CD8-positive, alpha-beta memory T cell (primary cell): ENCODE measurements at regions not wholly inside any gene's neighbourhood (a gene's known extent, or its start where the extent isn't known, plus 50 kb on each side); places are given as distances from the start of the nearest gene placed in this dataset.
A peak's percentile ranks its signal among the peaks of the same experiment; 100 is the strongest.
"Not testable (repeated sequence)": the region's sequence is repeated elsewhere in the genome, so short reads cannot be mapped to it uniquely, and the experiment has no call there.

Experiments used
- CTCF ChIA-PET: fragments of 350-600 bp; sonication (Branson Sonifier 250); formaldehyde crosslinking; loops from one replicate; lab custom pipeline; 2021; ENCODE audit warnings: antibody characterized with exemption; lab: Charles Lee
- POLR2A ChIA-PET: fragments of 350-600 bp; sonication (Branson Sonifier 250); formaldehyde crosslinking; loops from one replicate; lab custom pipeline; 2021; ENCODE audit warnings: antibody characterized with exemption; lab: Charles Lee
- DNase-seq, 5 donors: peaks; one replicate each; pipeline versions ENCODE4 v3.0.0 to v3.0.0-alpha.2; 2020 to 2022; ENCODE audit warnings: mixed read lengths in 1 of 5
- H3K27ac ChIP-seq: one replicate; pipeline ENCODE4 v1.7.0; 2013; ENCODE audit warnings: low read depth, mild to moderate bottlenecking, low read length, moderate library complexity
- H3K27me3 ChIP-seq: 2 replicates; pipeline ENCODE4 v1.7.0; 2013; ENCODE audit warnings: low read length, mild to moderate bottlenecking; ENCODE audit not compliant: insufficient read depth, poor library complexity, severe bottlenecking
- H3K36me3 ChIP-seq: 2 replicates; pipeline ENCODE4 v1.7.0; 2013; ENCODE audit warnings: mild to moderate bottlenecking, low read length, moderate library complexity; ENCODE audit not compliant: insufficient read depth
- H3K4me1 ChIP-seq: 2 replicates; pipeline ENCODE4 v1.7.0; 2013; ENCODE audit warnings: mild to moderate bottlenecking, low read length, moderate library complexity; ENCODE audit not compliant: insufficient read depth
- H3K4me3 ChIP-seq: 2 replicates; pipeline ENCODE4 v1.7.0; 2013; ENCODE audit warnings: mild to moderate bottlenecking, low read length
- H3K9me3 ChIP-seq: 2 replicates; pipeline ENCODE4 v1.7.0; 2013; ENCODE audit warnings: mild to moderate bottlenecking, low read length
- H3K27ac Mint-ChIP-seq, 8 donors: one replicate each; pipeline ENCODE4 v1.8.0; 2020 to 2021; ENCODE audit warnings: mixed read lengths in 8 of 8, mild to moderate bottlenecking in 6 of 8, inconsistent platforms in 3 of 8, moderate library complexity in 3 of 8
- H3K27me3 Mint-ChIP-seq, 2 donors: one replicate each; pipeline ENCODE4 v1.8.0; 2020 to 2021; ENCODE audit warnings: mixed read lengths in 2 of 2, mild to moderate bottlenecking in 1 of 2, moderate library complexity in 1 of 2
- H3K36me3 Mint-ChIP-seq, 3 donors: one replicate each; pipeline ENCODE4 v1.8.0; 2020 to 2021; ENCODE audit warnings: mixed read lengths in 3 of 3, inconsistent platforms in 1 of 3, mild to moderate bottlenecking in 1 of 3
- H3K4me1 Mint-ChIP-seq, 3 donors: one replicate each; pipeline ENCODE4 v1.8.0; 2020 to 2021; ENCODE audit warnings: mixed read lengths in 3 of 3, inconsistent platforms in 1 of 3, mild to moderate bottlenecking in 1 of 3
- H3K4me3 Mint-ChIP-seq, 7 donors: one replicate each; pipeline ENCODE4 v1.8.0; 2020 to 2021; ENCODE audit warnings: mixed read lengths in 7 of 7, mild to moderate bottlenecking in 6 of 7, moderate library complexity in 4 of 7, inconsistent platforms in 2 of 7
- H3K9me3 Mint-ChIP-seq, 5 donors: one replicate each; pipeline ENCODE4 v1.8.0; 2020 to 2022; ENCODE audit warnings: mixed read lengths in 5 of 5, mild to moderate bottlenecking in 3 of 5, moderate library complexity in 2 of 5, inconsistent platforms in 1 of 5

DNA sequence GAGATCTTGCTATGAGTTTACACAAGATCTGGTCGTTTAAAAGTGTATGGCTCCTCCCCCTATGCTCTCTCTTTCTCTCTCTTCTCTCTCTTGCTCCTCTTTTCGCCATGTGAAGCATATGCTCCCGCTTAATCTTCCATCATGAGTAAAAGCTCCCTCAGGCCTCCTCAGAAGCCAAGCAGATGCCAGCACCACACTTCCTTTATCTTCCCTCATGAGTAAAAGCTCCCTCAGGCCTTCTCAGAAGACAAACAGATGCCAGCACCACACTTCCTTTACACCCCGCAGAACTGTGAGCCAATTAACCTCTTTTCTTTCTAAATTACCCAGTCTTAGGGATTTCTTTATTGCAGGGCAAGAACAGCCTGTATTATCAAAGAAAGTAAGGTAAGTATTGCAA lies 152.4 kb downstream of the SEC23A start:
- peaks cover 5 to 7% of the 10 kb centered on the region in 2 donors for H3K27me3 Mint-ChIP-seq
- H3K4me3 Mint-ChIP-seq, result no peak overlapping the region
- Histone ChIP-seq H3K27me3 (no peaks in the 10 kb centered on the region), H3K27ac (no peak overlapping the region), H3K4me1 (no peaks in the 10 kb centered on the region), H3K4me3 (no peak overlapping the region), H3K9me3 (no peaks in the 10 kb centered on the region), H3K36me3 (no peaks in the 10 kb centered on the region)
- H3K9me3 Mint-ChIP-seq, result no peaks in the 10 kb centered on the region
- peak overlapping the region in 2 of 8 donors; percentile 7 to 51 for H3K27ac Mint-ChIP-seq
- no peaks in the 10 kb centered on the region for H3K4me1 Mint-ChIP-seq
- ChIA-PET CTCF (no interaction called here), POLR2A (no interaction called here)
- DNase-seq, result no peak
- no peaks in the 10 kb centered on the region for H3K36me3 Mint-ChIP-seq

DNA sequence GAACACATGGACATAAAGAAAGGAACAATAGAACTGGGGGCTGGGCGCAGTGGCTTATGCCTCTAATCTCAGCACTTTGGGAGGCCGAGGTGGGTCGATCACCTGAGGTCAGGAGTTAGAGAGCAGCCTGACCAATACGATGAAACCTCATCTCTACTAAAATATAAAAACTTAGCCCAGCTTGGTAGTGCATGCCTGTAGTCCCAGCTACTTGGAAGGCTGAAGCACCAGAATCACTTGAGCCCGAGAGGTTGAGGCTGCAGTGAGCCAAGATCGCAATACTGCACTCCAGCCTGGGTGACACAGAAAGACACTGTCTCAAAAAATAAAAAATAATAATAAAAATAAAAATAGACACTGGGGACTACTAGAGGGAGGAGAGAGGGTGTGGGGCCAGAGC lies 154.5 kb downstream of the SEC23A start:
- Histone ChIP-seq H3K9me3 (no peaks in the 10 kb centered on the region), H3K27ac (no peak overlapping the region), H3K4me1 (no peaks in the 10 kb centered on the region), H3K4me3 (no peak overlapping the region), H3K36me3 (no peaks in the 10 kb centered on the region), H3K27me3 (no peaks in the 10 kb centered on the region)
- DNase-seq, result no peak
- H3K27ac Mint-ChIP-seq, result no peak overlapping the region
- POLR2A ChIA-PET, result no interaction called here
- no peaks in the 10 kb centered on the region for H3K4me1 Mint-ChIP-seq
- H3K4me3 Mint-ChIP-seq, result no peak overlapping the region
- CTCF ChIA-PET, result no interaction called here
- no peaks in the 10 kb centered on the region for H3K9me3 Mint-ChIP-seq
- H3K36me3 Mint-ChIP-seq, result no peaks in the 10 kb centered on the region
- peaks cover 0 to 5% of the 10 kb centered on the region in 2 donors for H3K27me3 Mint-ChIP-seq

DNA sequence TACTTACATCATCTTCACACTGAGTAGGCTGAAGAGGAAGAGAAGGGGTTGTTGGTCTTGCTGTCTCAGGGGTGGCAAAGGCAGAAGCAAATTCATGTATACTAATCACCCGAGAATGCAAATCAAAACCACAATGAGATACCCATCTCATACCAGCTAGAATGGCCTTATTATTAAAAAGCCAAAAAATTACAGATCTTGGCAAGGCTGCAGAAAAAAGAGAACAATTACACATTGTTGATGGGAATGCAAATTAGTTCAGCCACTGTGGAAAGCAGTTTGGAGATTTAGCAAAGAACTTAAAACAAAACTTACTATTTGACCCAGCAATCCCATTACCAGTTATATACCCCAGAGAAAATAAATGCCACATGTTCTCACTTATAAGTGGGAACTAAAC lies 154.9 kb downstream of the SEC23A start:
- no peaks in the 10 kb centered on the region for H3K9me3 ChIP-seq
- H3K27ac ChIP-seq, result no peak overlapping the region
- H3K4me3 Mint-ChIP-seq, result no peak overlapping the region
- H3K4me1 ChIP-seq, result no peaks in the 10 kb centered on the region
- no peak overlapping the region for H3K27ac Mint-ChIP-seq
- H3K36me3 ChIP-seq, result no peaks in the 10 kb centered on the region
- no peaks in the 10 kb centered on the region for H3K9me3 Mint-ChIP-seq
- H3K27me3 Mint-ChIP-seq, result peaks cover 0 to 5% of the 10 kb centered on the region in 2 donors
- H3K36me3 Mint-ChIP-seq, result no peaks in the 10 kb centered on the region
- CTCF ChIA-PET, result no interaction called here
- H3K27me3 ChIP-seq, result no peaks in the 10 kb centered on the region
- H3K4me3 ChIP-seq, result no peak overlapping the region
- H3K4me1 Mint-ChIP-seq, result no peaks in the 10 kb centered on the region
- DNase-seq, result no peak
- POLR2A ChIA-PET, result no interaction called here

DNA sequence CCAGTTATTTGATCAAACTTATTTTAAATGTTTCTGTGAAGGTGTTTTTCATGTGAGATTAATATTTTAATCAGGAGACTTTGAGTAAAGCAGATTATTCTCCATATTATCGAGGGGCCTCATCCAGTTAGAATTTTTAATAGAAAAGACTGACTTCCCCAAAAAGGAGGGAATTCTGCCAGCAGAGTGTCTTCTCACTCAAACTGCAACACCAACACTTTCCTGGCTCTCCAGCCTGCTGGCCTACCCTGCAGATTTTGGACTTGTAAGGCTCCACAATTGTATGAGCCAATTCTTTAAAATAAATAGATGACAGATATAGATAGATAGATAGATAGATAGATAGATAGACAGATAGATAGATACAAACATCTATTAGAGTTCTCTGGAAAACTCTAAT lies 155.7 kb downstream of the SEC23A start:
- Mint-ChIP-seq H3K4me3 (no peak overlapping the region), H3K4me1 (no peaks in the 10 kb centered on the region)
- POLR2A ChIA-PET, result no interaction called here

DNA sequence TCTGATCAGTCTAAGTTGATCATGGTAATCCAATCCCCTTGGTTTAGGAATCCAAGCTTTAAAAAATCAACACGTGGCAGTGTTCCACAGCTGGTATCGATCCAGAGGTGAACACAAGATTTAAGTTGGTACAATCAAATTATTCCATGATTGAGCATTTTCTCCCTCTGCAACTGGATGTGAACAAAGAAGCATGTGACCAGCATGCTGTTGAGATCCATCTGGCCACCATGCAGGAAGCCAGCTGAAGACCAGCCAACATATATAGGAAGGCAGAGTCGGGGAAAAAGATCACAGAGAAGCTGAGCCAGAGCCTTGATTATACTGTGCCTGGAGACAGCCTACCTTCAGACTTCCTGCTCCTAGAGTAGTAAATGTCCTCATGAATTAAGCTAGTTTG lies 158.3 kb downstream of the SEC23A start:
- H3K27me3 Mint-ChIP-seq, result peaks cover 3% of the 10 kb centered on the region in 2 donors
- no peaks in the 10 kb centered on the region for H3K36me3 Mint-ChIP-seq
- H3K27me3 ChIP-seq, result no peaks in the 10 kb centered on the region
- no peak overlapping the region for H3K4me3 ChIP-seq
- no peaks in the 10 kb centered on the region for H3K36me3 ChIP-seq
- H3K4me3 Mint-ChIP-seq, result no peak overlapping the region
- no peak overlapping the region for H3K27ac ChIP-seq
- H3K9me3 ChIP-seq, result no peaks in the 10 kb centered on the region
- H3K4me1 Mint-ChIP-seq, result no peaks in the 10 kb centered on the region
- no peaks in the 10 kb centered on the region for H3K4me1 ChIP-seq
- ChIA-PET CTCF (interaction anchor here (1.6 kb wide), 1 partner anchor 33 kb away, joined by 3 read pairs; no protein-coding TSS in a partner anchor), POLR2A (no interaction called here)
- H3K9me3 Mint-ChIP-seq, result no peaks in the 10 kb centered on the region
- H3K27ac Mint-ChIP-seq, result no peak overlapping the region
- no peak for DNase-seq

More for the DNA sequence above, 155.7 kb downstream of the SEC23A start:
- Histone ChIP-seq H3K27ac (no peak overlapping the region), H3K4me1 (no peaks in the 10 kb centered on the region), H3K4me3 (no peak overlapping the region), H3K36me3 (no peaks in the 10 kb centered on the region), H3K27me3 (no peaks in the 10 kb centered on the region), H3K9me3 (no peaks in the 10 kb centered on the region)
- no peaks in the 10 kb centered on the region for H3K36me3 Mint-ChIP-seq
- H3K27ac Mint-ChIP-seq, result peak overlapping the region in 1 of 8 donors; percentile 15
- CTCF ChIA-PET, result no interaction called here
- DNase-seq, result no peak
- H3K27me3 Mint-ChIP-seq, result peaks cover 3% of the 10 kb centered on the region in 2 donors
- no peaks in the 10 kb centered on the region for H3K9me3 Mint-ChIP-seq

DNA sequence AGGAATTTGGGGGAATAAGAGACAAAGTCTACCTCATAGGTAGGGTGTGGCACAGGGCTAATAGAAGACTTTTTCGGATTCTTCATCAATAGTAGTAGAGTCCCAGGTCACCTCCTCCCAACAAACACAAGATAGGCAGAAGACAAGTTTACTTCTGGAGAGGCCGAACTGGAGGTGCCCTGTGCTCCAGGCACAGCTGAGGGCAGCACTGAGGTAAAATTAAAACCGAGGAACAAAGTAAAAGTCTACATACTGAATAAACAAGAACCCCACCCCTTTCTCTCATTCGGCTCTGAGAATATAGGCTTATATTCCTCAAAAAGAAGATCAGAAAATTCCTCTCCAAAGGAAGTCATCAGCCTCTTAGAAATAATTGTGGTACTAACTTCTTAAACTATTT lies 161.5 kb downstream of the SEC23A start:
- Mint-ChIP-seq H3K27me3 (peaks cover 1 to 3% of the 10 kb centered on the region in 2 donors), H3K27ac (no peak overlapping the region), H3K4me1 (no peaks in the 10 kb centered on the region), H3K4me3 (no peak overlapping the region), H3K9me3 (peaks cover 0 to 6% (median 2%) of the 10 kb centered on the region in 5 donors), H3K36me3 (no peaks in the 10 kb centered on the region)
- CTCF ChIA-PET, result no interaction called here
- Histone ChIP-seq H3K27ac (no peak overlapping the region), H3K27me3 (no peaks in the 10 kb centered on the region), H3K9me3 (no peaks in the 10 kb centered on the region), H3K4me3 (no peak overlapping the region), H3K4me1 (no peaks in the 10 kb centered on the region), H3K36me3 (no peaks in the 10 kb centered on the region)
- POLR2A ChIA-PET, result no interaction called here
- no peak for DNase-seq

DNA sequence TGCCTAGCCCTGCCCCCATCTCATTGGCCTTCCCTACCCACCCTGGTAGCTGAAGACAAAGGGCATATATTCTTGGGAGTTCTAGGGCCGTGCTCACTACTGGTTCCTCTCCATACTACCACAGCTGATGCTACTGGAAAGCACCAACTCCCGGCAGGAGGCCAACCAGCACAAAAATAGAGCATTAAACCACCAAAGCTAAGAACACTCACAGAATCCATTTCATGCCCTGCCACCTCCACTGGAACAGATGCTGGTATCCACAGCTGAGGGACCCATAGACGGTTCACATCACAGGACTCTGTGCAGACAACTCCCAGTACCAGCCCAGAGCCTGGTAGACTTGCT lies 170.4 kb downstream of the SEC23A start:
- peak overlapping the region in 1 of 8 donors; percentile 30 for H3K27ac Mint-ChIP-seq
- H3K36me3 Mint-ChIP-seq, H3K9me3 ChIP-seq, H3K27ac ChIP-seq, H3K27me3 ChIP-seq, H3K9me3 Mint-ChIP-seq, H3K36me3 ChIP-seq, CTCF ChIA-PET, H3K27me3 Mint-ChIP-seq, H3K4me1 ChIP-seq, H3K4me3 Mint-ChIP-seq, H3K4me3 ChIP-seq, H3K4me1 Mint-ChIP-seq, DNase-seq, POLR2A ChIA-PET: not testable (repeated sequence)

DNA sequence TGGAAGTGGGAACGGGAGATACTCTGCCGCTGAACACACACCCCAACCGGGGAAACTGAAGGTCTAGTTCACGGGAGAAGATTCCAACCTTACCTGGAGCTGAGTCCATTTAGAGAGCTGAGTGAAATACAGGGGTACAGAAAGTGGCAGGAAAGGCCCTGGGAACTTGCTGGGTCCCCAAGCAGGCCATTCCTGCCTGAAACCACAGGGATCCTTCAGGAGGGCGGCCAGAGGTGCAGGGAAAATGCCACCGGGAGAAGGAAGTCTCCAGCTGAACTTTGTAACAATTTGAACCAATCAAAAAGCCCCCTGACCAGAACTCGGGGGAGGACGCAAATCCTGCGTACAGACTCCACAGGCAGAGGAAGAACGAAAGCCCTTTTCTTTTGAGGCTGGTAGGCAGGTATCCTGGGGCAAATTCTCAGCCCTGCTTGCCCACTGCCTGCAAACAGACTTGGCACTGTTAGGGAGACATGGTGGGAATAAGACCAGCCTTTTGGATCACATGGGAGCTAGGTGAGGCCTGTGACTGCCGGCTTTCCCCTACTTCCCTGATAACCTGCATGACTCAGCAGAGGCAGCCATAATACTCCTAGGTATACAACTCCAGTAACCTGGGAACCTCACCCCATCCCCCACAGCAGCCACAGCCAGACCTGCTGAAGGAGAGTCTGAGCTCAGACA lies 170.9 kb downstream of the SEC23A start:
- Mint-ChIP-seq H3K4me3 (no peak overlapping the region), H3K27me3 (no peaks in the 10 kb centered on the region), H3K9me3 (peaks cover 0 to 4% (median 0%) of the 10 kb centered on the region in 5 donors), H3K4me1 (no peaks in the 10 kb centered on the region), H3K27ac (peak overlapping the region in 1 of 8 donors; percentile 30), H3K36me3 (no peaks in the 10 kb centered on the region)
- no peaks in the 10 kb centered on the region for H3K27me3 ChIP-seq
- H3K4me1 ChIP-seq, result no peaks in the 10 kb centered on the region
- H3K36me3 ChIP-seq, result no peaks in the 10 kb centered on the region
- CTCF ChIA-PET, result no interaction called here
- POLR2A ChIA-PET, result no interaction called here
- no peaks in the 10 kb centered on the region for H3K9me3 ChIP-seq
- H3K27ac ChIP-seq, result no peak overlapping the region
- no peak overlapping the region for H3K4me3 ChIP-seq
- no peak for DNase-seq
